ENCODE measurements at regions not wholly inside any gene's neighbourhood (a gene's known extent, or its start where the extent isn't known, plus 50 kb on each side); places are given as distances from the start of the nearest gene placed in this dataset.
"Not testable (repeated sequence)": the region's sequence is repeated elsewhere in the genome, so short reads cannot be mapped to it uniquely, and the experiment has no call there.

- no peak for DNase-seq
Measured at GRCh38 chr7:114273218-114273617, 141.4 kb upstream of the FOXP2 start.

- DNase-seq = no peak
Measured at GRCh38 chr7:114269714-114270113, 144.9 kb upstream of the FOXP2 start.

GRCh38 chr7:114267550-114267949 is 147.1 kb upstream of the FOXP2 start:
- DNase-seq = not testable (repeated sequence)

GRCh38 chr7:114264023-114264422 is 150.6 kb upstream of the FOXP2 start:
- no peak for DNase-seq

GRCh38 chr7:114263219-114263618 is 151.4 kb upstream of the FOXP2 start:
- DNase-seq = no peak

- DNase-seq = no peak
Measured at GRCh38 chr7:114255404-114255841, 159.2 kb upstream of the FOXP2 start.

GRCh38 chr7:114243646-114244045 is 171.0 kb upstream of the FOXP2 start:
- no peak for DNase-seq

GRCh38 chr7:114242992-114243507 is 171.6 kb upstream of the FOXP2 start:
- no peak for DNase-seq

- no peak for DNase-seq
Measured at GRCh38 chr7:114229246-114229645, 185.4 kb upstream of the FOXP2 start.

GRCh38 chr7:114225784-114226183 is 188.8 kb upstream of the FOXP2 start:
- DNase-seq = no peak

GRCh38 chr7:114218283-114218682 is 196.3 kb upstream of the FOXP2 start:
- no peak for DNase-seq

- no peak for DNase-seq
Measured at GRCh38 chr7:114217026-114217806, 197.4 kb upstream of the FOXP2 start.

- DNase-seq = no peak
Measured at GRCh38 chr7:114214466-114214865, 200.1 kb upstream of the FOXP2 start.

- peak; percentile 28 for DNase-seq
Measured at GRCh38 chr7:114212721-114213429, 201.7 kb upstream of the FOXP2 start.

- DNase-seq = no peak
Measured at GRCh38 chr7:114209968-114210367, 204.6 kb upstream of the FOXP2 start.

- DNase-seq = no peak
Measured at GRCh38 chr7:114206688-114207087, 207.9 kb upstream of the FOXP2 start.

GRCh38 chr7:114196517-114196916 is 218.1 kb upstream of the FOXP2 start:
- DNase-seq = no peak

GRCh38 chr7:114190387-114190786 is 224.2 kb upstream of the FOXP2 start:
- no peak for DNase-seq

GRCh38 chr7:114183311-114184088 is 231.1 kb upstream of the FOXP2 start:
- DNase-seq = no peak

GRCh38 chr7:114182837-114183236 is 231.8 kb upstream of the FOXP2 start:
- no peak for DNase-seq

GRCh38 chr7:114181280-114181679 is 233.3 kb upstream of the FOXP2 start:
- DNase-seq = no peak

- no peak for DNase-seq
Measured at GRCh38 chr7:114180556-114181266, 233.9 kb upstream of the FOXP2 start.

- no peak for DNase-seq
Measured at GRCh38 chr7:114175125-114175524, 239.5 kb upstream of the FOXP2 start.

Data from retina (tissue), 1 donor.